Right ventricle myocardium inferior (tissue), 1 donor: ENCODE measurements at regions not wholly inside any gene's neighbourhood (a gene's known extent, or its start where the extent isn't known, plus 50 kb on each side); places are given as distances from the start of the nearest gene placed in this dataset.

Source experiments
- ATAC-seq: fragments of 200-7000 bp; cut with Tn5 transposase; one replicate; pipeline ENCODE4 v1.9.1; 2020; ENCODE audit warnings: mild to moderate bottlenecking, moderate library complexity
- DNase-seq: peaks from one replicate; pipeline ENCODE4 v3.0.0; 2021; ENCODE audit errors: missing footprints
- intact Hi-C: fragments of 100-400 bp; cut with DNase I; formaldehyde crosslinking; loops from one replicate; pipeline ENCODE4 v1.11.0; 2022
- donor health status: DM: no; HTN: yes; CAD: no; lungs with severe emphysema.

- no peak for ATAC-seq
- intact Hi-C loops = no loop called here
- no peak for DNase-seq
These were observed 2372.1 kb downstream of the MAT2B start for GRCh38 chr5:165877475-165877874.

- DNase-seq (no peak), ATAC-seq (no peak)
- intact Hi-C loops = no loop called here
These were observed 2375.8 kb downstream of the MAT2B start for GRCh38 chr5:165881259-165881658.

- ATAC-seq (no peak), DNase-seq (no peak)
- intact Hi-C loops = no loop called here
These were observed 2376.7 kb downstream of the MAT2B start for GRCh38 chr5:165882099-165882498.

- intact Hi-C loops = no loop called here
- DNase-seq (no peak), ATAC-seq (no peak)
These were observed 2380.4 kb downstream of the MAT2B start for GRCh38 chr5:165885623-165886350.

GRCh38 chr5:165887147-165887546, 2381.7 kb downstream of the MAT2B start:
- no peak for DNase-seq
- intact Hi-C loops = no loop called here
- ATAC-seq = no peak

- DNase-seq = no peak
- intact Hi-C loops = no loop called here
- ATAC-seq = no peak
These were observed 2387.0 kb downstream of the MAT2B start for GRCh38 chr5:165892383-165892782.

- intact Hi-C loops = no loop called here
- ATAC-seq = no peak
These were observed 2389.5 kb downstream of the MAT2B start for GRCh38 chr5:165894916-165895315.

GRCh38 chr5:165903835-165904234, 2387.6 kb upstream of the WWC1 start:
- no peak for ATAC-seq
- intact Hi-C loops = no loop called here

More at GRCh38 chr5:165894916-165895315, 2389.5 kb downstream of the MAT2B start:
- DNase-seq = no peak

GRCh38 chr5:165906871-165907270, 2384.6 kb upstream of the WWC1 start:
- no peak for ATAC-seq
- intact Hi-C loops = no loop called here

More at GRCh38 chr5:165903835-165904234, 2387.6 kb upstream of the WWC1 start:
- no peak for DNase-seq

GRCh38 chr5:165913059-165913458, 2378.4 kb upstream of the WWC1 start:
- intact Hi-C loops = no loop called here
- no peak for ATAC-seq
- no peak for DNase-seq

More at GRCh38 chr5:165906871-165907270, 2384.6 kb upstream of the WWC1 start:
- no peak for DNase-seq

- DNase-seq (no peak), ATAC-seq (no peak)
- intact Hi-C loops = no loop called here
These were observed 2377.0 kb upstream of the WWC1 start for GRCh38 chr5:165914456-165914855.

- intact Hi-C loops = no loop called here
- DNase-seq (no peak), ATAC-seq (no peak)
These were observed 2372.2 kb upstream of the WWC1 start for GRCh38 chr5:165919196-165919595.

GRCh38 chr5:165920655-165921054, 2370.8 kb upstream of the WWC1 start:
- no peak for DNase-seq
- ATAC-seq = no peak
- intact Hi-C loops = no loop called here

- DNase-seq (no peak), ATAC-seq (no peak)
- intact Hi-C loops = no loop called here
These were observed 2362.5 kb upstream of the WWC1 start for GRCh38 chr5:165928971-165929370.

- no peak for ATAC-seq
- intact Hi-C loops = no loop called here
These were observed 2350.9 kb upstream of the WWC1 start for GRCh38 chr5:165940541-165940940.

GRCh38 chr5:165956854-165957253, 2334.6 kb upstream of the WWC1 start:
- intact Hi-C loops = no loop called here
- ATAC-seq (no peak), DNase-seq (no peak)

More at GRCh38 chr5:165940541-165940940, 2350.9 kb upstream of the WWC1 start:
- no peak for DNase-seq

GRCh38 chr5:165981671-165982070, 2309.8 kb upstream of the WWC1 start:
- no peak for DNase-seq
- intact Hi-C loops = no loop called here
- no peak for ATAC-seq

GRCh38 chr5:165996201-165996875, 2295.1 kb upstream of the WWC1 start:
- ATAC-seq (no peak), DNase-seq (no peak)
- intact Hi-C loops = no loop called here

GRCh38 chr5:165999693-166000320, 2291.6 kb upstream of the WWC1 start:
- ATAC-seq = no peak
- intact Hi-C loops = no loop called here

GRCh38 chr5:166004006-166004405, 2287.4 kb upstream of the WWC1 start:
- no peak for DNase-seq
- ATAC-seq = no peak
- intact Hi-C loops = no loop called here

More at GRCh38 chr5:165999693-166000320, 2291.6 kb upstream of the WWC1 start:
- DNase-seq = no peak
